ENCODE measurements at regions not wholly inside any gene's neighbourhood (a gene's known extent, or its start where the extent isn't known, plus 50 kb on each side); places are given as distances from the start of the nearest gene placed in this dataset.

DNA sequence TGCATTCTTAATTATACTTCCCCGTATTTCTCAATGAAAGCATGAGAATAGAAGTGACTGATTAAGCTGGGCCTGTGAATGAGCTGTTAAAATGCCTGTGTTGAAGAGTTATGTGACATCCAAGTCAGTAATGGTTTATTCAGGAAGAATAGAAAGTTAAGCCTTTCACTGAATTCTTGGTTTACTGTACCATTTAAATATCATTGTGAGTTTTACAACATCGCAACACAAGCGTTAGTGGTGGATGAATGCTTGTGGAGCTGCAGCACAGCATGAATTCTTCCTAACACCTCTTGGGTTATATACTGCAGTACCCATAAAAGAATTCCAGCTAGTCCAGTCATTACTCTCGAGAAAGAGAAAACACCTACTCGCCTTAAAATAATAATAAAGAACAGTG lies 257.8 kb downstream of the JRKL start:
- no peaks in the 10 kb centered on the region for H3K27me3 ChIP-seq
- H3K4me1 ChIP-seq: no peaks in the 10 kb centered on the region
- DNase-seq: no peak
- TF ChIP-seq CTCF (IDR thresholded peaks at IDR 0.05) (no peak), POLR2AphosphoS5 (IDR thresholded peaks at IDR 0.05) (no peak)
- intact Hi-C loops (cut with DNase I): no loop called here
- H3K36me3 ChIP-seq: no peaks in the 10 kb centered on the region
- no peak overlapping the region for H3K27ac ChIP-seq
- H3K4me3 ChIP-seq: no peak overlapping the region
- no peaks in the 10 kb centered on the region for H3K9me3 ChIP-seq
- 77 to 78% methylated on average over 5 of the region's 5 CpGs for WGBS, 2 donors

- H3K27ac ChIP-seq: no peak overlapping the region
- 65 to 69% methylated on average over 2 of the region's 2 CpGs for WGBS, 2 donors
- no peak overlapping the region for H3K4me3 ChIP-seq
- no peaks in the 10 kb centered on the region for H3K27me3 ChIP-seq
- DNase-seq: no peak
- no peaks in the 10 kb centered on the region for H3K9me3 ChIP-seq
- intact Hi-C loops (cut with DNase I): no loop called here
- no peaks in the 10 kb centered on the region for H3K36me3 ChIP-seq
- no peak for TF ChIP-seq POLR2A (IDR thresholded peaks at IDR 0.05)
- no peak for TF ChIP-seq CTCF (IDR thresholded peaks at IDR 0.05)
- H3K4me1 ChIP-seq: no peaks in the 10 kb centered on the region
Observed at GRCh38 chr11:96648991-96649390, 259.2 kb downstream of the JRKL start.

- TF ChIP-seq POLR2AphosphoS5 (IDR thresholded peaks at IDR 0.05) (no peak), EP300 (IDR thresholded peaks at IDR 0.05) (no peak), CTCF (IDR thresholded peaks at IDR 0.05) (no peak), POLR2A (IDR thresholded peaks at IDR 0.05) (no peak)
- H3K36me3 ChIP-seq: no peaks in the 10 kb centered on the region
- no peak overlapping the region for H3K27ac ChIP-seq
- no peaks in the 10 kb centered on the region for H3K27me3 ChIP-seq
- no peaks in the 10 kb centered on the region for H3K4me1 ChIP-seq
- no peak for DNase-seq
- no peak overlapping the region for H3K4me3 ChIP-seq
- intact Hi-C loops (cut with DNase I): no loop called here
- no peaks in the 10 kb centered on the region for H3K9me3 ChIP-seq
- WGBS, 2 donors: 88 to 91% methylated on average over 2 of the region's 2 CpGs
Observed at GRCh38 chr11:96652516-96652915, 262.7 kb downstream of the JRKL start.

DNA sequence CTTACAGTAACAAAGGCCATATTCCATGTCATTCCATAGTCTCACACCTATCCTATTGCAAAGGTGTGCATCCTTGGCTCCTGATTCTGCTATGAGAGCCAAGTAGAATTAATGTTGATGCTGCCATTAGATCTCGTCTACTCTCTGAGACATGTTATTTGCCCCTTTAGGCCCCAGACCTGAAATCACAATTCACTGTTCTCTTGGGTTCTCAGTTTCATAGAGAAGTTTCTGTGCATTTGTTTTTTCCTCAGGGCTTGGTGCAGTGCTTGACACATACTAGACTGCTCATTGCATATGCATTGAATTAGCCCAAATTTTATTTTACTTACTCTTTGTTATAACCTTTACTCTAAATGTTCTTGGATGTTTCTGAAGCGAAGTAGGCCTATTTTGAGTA lies 265.7 kb downstream of the JRKL start:
- DNase-seq: no peak
- Histone ChIP-seq H3K9me3 (no peaks in the 10 kb centered on the region), H3K27ac (no peak overlapping the region), H3K4me1 (no peaks in the 10 kb centered on the region), H3K4me3 (no peak overlapping the region), H3K27me3 (no peaks in the 10 kb centered on the region), H3K36me3 (no peaks in the 10 kb centered on the region)
- TF ChIP-seq POLR2AphosphoS5 (IDR thresholded peaks at IDR 0.05) (no peak), CTCF (IDR thresholded peaks at IDR 0.05) (no peak), EP300 (IDR thresholded peaks at IDR 0.05) (no peak), POLR2A (IDR thresholded peaks at IDR 0.05) (no peak)
- intact Hi-C loops (cut with DNase I): no loop called here
- 85 to 89% methylated on average over 2 of the region's 2 CpGs for WGBS, 2 donors

- H3K9me3 ChIP-seq: no peaks in the 10 kb centered on the region
- H3K4me3 ChIP-seq: no peak overlapping the region
- H3K27ac ChIP-seq: no peak overlapping the region
- H3K27me3 ChIP-seq: no peaks in the 10 kb centered on the region
- H3K4me1 ChIP-seq: no peaks in the 10 kb centered on the region
- 81 to 93% methylated on average over 5 of the region's 5 CpGs for WGBS, 2 donors
- TF ChIP-seq CTCF (IDR thresholded peaks at IDR 0.05) (no peak), EP300 (IDR thresholded peaks at IDR 0.05) (no peak), POLR2AphosphoS5 (IDR thresholded peaks at IDR 0.05) (no peak), POLR2A (IDR thresholded peaks at IDR 0.05) (no peak)
- intact Hi-C loops (cut with DNase I): no loop called here
- no peak for DNase-seq
- no peaks in the 10 kb centered on the region for H3K36me3 ChIP-seq
Observed at GRCh38 chr11:96658436-96658835, 268.6 kb downstream of the JRKL start.

Data from sigmoid colon (tissue), 6 donors.